ENCODE measurements at regions not wholly inside any gene's neighbourhood (a gene's known extent, or its start where the extent isn't known, plus 50 kb on each side); places are given as distances from the start of the nearest gene placed in this dataset.

DNA sequence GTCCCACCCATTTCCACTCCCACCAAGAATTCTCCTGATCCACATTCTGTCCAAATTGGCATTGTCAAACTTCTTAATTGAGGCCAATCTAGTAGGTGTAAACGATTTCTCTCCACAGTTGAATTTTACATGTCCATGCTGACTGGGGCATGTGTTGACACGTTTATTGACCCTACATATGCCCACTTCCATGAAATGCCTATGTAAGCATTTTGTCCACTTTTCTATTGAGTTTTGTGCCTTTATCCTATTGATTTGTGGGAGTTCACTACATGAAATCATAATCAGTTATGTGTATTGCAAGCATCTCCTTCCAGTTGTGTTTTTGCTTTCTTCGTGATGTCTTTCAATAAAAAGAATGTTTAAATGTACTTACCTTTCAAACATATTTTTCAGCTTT lies 141.7 kb upstream of the NSMCE3 start:
- DNase-seq: no peak

DNA sequence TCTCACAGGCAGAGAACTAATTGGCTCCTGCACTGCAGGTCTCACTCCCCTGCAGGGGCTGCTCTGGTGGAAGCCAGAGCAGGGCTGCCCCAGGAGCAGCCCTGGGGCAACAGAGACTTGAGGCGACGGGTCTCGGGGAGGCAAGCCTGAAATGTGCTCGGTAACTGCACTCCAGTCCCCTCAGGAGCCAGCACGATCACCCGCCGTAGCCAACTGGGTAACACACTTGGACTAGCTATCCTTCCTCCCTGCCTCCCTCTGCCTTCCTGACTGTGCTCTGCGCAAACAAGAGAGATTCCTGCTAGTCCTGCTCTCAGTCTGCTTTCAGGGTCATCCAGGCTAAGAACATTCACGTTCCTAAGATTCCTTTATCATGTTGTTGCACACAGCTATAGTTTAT lies 140.7 kb upstream of the NSMCE3 start:
- DNase-seq: no peak

DNA sequence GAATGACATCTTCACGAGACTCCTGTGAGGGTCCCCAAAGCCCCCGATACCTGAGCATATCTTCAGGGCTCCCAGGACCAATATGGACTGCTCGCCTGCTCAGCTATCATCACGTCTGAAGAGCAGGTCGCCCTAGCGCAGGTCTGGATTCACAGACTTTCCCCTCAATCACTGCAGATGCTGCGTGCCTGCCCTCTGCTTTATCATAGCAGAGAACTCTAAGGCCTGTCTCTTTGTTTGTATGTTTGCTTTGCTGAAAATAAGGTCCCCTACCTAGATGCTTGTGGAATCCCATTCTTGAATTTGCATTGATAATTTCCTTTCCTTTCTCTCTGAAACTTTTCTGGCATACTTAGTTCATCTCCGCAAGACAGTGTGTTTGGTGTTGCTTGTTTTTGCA lies 140.3 kb upstream of the NSMCE3 start:
- no peak for DNase-seq

DNA sequence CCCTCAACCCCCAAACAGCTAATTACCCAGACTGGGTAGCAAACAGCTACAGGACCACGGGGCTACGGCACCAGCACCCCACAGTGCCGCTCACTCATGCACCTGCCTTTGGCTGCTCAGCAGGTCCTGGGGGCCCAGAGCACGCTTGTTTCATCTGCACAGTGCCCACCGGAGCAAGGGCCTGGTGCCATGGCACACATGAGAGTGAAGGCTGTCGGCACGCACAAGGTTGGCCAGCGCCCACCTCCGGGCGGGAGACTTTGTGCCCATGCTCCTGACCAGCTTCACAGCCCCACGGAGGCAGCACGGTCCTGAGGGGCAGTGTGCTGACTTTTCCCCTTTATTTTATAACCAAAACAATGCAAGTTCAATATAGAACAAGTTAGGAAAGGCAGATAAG lies 135.9 kb upstream of the NSMCE3 start:
- no peak for DNase-seq

DNA sequence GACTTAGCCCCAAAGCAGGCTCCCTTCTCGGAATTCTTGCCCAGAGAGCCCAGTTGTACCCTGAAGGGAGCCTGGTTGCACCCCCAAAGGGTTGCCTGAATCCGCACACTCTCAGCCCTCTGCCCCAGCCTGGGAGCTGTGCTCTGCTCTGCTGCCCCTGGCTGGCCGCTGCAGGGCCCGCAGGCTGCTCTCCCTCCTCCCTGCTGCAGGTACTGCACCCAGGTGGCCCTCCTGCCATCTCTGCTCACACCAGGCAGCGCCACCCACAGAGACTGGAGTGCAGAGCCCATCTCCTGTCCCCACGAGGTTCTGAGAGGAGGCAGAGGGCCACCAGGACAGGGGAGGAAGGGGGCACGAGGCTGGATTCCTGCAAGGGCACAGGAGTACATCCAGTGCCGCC lies 134.2 kb upstream of the NSMCE3 start:
- DNase-seq: no peak

DNA sequence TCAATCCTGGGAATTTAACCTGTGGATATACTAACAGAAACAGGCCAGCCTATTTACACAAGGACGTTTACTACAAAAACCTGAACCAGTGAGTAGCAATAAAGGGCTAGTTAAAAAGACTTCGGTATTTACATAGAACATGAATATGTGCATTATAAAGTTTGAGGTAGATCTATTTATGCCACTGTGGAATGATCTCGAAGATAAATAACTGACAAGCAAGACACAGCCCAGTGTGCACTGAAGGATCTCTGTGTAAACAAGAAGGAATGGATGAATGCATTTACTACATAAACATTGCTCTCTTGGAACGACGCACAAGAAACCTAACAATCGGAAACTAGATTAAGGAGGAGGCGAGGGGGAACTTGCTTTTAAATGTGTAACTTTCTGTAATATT lies 132.0 kb upstream of the NSMCE3 start:
- no peak for DNase-seq

DNA sequence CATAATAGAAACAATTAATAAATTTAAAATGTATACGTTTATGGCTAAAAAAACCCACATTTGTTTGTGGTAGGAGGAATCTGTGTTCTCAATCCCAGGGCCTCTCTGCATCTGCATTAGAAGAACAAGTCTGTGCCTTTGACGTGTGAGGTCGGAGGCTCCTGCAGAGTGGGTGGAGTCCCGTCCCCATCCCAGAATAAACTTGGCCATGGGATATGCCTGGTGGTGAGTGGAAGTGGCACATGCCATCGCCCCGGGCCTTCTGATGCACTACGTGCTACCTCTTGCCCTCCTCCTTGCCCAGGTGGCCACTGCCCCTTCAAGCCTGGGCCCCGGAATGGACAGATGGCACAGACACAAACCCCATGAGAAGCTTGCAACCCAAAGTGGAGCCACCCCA lies 131.1 kb upstream of the NSMCE3 start:
- DNase-seq: no peak

DNA sequence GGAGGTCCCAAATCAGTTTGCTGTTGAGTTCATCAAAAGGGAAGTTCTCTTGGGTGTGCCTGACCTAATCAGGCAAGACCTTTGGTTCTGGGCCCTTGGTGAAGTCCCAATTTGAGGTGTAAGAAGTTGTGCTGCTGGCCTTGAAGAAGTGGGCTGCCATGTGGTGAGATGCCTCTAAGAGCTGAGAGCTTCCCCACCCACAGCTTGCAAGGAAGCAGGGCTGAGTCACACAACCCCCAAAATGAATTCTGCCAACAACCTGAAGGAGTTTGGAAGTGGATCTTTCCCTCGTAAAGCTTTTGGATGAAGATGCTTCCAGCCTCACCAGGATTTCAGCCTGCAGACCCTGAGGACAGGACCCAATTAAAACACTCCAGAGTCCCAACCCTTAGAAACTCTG lies 129.3 kb upstream of the NSMCE3 start:
- no peak for DNase-seq

DNA sequence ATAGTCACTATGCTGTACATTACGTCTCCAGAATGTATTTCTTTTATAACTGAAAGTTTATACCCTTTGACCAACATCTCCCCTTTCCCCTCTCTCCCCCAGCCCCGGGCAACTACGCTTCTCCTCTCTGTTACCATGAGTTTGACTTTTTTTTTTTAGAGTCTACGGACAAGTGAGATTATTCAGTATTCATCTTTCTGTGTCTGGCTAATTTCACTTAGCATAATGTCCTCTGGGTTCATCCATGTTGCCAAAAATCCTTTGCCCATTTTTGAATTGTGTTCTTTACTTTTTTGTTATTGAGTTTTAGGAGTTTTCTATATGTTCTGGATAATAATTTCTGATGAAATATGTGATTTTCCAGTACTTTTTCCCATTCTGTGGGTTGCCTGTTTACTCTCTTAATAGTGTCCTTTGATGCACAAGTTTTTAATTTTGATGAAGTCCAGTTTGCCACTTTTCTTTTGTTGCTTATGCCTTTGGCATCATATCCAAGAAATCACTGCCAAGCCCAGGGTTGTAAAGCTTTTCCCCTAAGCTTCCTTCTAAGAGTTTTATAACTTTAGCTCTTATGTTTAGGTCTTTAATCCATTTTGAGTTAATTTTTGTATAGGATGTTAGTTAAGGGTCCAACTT lies 126.7 kb upstream of the NSMCE3 start:
- no peak for DNase-seq

DNA sequence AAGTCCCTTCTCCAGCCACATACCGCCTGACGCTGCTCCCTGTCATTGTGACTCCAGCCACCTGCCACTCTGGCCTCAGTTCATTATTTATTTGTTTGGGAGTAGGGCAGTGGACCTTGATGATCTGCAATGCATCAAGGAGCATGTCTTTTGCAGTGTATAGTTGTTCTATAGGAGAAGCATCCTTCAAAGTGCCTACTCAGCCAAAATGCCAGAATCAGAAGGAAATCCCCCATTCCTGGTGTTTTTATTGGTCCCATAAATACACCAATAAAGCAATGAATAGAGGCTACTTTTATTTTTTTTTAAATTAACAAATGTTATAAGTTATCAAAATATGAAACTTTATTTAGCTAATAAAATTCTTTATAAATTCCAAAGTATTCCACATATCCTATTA lies 123.8 kb upstream of the NSMCE3 start:
- DNase-seq: no peak

DNA sequence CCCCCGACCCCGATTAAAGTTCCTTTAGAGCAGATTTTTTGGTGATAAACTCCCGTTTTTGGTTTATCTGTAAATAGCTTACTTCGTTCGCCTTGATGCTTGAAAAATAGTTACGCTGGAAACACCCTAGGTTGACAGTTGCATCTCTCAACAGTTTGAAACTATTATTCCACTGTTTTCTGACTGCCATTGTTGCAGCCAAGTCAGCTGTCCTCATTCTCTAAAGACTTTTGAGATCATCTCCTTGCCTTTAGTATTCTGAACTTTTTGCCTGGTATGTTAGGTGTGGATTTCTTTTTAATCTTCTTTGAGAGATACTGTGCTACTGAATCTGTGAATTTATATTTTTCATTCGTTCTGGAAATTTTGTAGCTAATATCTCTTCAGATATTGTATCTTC lies 122.7 kb upstream of the NSMCE3 start:
- DNase-seq: no peak

DNA sequence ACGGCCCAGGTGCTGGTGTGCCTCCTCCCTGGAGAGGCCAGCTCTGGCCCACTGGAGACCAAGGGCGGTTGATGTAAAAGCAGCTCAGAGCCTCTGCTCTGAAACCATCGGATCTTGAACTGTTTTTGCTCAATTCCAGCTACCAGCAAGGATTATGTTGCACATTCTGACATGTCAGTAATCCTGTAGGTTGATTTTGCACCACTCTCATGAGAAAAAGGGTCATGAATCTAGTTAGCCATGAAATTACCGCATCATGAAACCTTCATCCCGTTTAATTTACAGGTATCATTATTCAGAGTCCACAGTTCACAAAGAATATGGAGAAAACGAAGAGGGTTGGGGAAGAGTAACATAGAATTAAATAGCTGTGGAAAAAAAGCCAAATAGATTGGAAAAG lies 120.4 kb upstream of the NSMCE3 start:
- no peak for DNase-seq

DNA sequence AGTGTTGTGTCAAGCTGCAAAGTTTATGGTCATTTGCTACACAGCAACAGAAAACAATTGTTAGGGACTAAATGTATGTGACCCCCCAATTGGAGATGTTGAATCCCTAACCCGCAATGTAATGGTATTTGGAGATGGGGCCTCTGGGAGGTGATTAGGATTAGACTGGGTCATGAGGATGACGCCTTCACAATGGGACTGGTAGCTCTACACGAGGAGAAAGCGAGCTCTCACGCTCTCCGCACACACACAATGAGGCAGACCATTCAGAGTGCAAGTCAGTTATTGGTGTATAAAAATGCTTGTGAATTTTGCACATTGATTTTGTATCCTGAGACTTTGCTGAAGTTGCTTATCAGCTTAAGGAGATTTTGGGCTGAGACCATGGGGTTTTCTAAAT lies 116.9 kb upstream of the NSMCE3 start:
- DNase-seq: no peak

DNA sequence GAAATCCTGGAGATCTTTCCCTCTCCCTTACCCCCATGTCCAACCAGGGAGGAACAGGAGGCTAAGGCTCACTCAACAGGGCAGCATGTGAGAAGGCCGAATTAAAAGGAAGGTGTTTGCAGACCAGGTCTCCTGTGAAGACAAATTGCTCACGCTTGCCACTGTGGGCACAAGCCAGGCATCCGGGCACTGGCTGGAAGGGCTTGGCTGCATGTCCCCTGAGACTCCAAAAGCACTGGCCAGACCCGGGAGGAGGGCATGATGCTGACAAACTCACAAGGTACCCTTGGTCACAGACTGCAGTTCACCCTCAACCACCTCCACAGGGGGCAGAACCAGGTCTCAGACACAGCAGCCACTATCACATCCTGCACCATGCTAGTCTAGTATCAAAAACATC lies 113.7 kb upstream of the NSMCE3 start:
- DNase-seq: no peak

DNA sequence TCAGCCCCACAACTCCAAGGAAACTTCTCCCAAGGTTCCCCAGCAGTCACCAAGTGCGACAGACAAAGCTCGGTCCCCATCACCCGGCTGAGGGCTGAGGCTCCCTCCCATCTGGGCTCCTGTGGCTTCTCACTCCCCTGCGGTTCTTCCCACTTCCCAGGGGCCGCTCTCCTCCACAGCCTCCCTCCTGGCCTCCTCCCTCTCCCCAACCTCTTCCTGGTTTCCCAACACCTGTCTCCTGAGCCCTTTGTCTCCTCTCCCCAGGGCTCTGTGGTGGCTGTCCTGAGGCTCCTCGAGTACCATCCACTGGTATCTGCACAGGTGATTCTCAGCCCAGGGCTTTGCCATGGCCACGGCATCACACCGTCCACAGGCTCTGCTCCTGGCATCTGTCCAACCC lies 113.2 kb upstream of the NSMCE3 start:
- DNase-seq: no peak

DNA sequence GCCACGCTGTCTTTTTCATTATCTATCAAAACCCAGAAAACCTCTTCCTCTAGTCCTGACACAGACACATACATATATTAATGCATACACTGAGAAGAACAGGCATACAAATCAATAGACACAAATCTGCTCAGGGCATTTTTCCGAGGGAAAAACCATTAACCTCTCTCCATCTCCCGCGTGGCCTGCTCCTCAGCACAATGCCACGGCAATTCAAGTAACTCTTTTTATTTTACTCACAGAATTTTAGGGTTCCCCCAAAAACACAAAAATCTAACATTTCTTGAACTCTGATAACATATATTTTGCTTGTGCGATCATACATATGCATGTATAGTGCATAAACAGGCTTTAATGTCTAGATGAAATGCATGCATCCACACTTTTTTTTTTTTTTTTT lies 110.8 kb upstream of the NSMCE3 start:
- DNase-seq: no peak

DNA sequence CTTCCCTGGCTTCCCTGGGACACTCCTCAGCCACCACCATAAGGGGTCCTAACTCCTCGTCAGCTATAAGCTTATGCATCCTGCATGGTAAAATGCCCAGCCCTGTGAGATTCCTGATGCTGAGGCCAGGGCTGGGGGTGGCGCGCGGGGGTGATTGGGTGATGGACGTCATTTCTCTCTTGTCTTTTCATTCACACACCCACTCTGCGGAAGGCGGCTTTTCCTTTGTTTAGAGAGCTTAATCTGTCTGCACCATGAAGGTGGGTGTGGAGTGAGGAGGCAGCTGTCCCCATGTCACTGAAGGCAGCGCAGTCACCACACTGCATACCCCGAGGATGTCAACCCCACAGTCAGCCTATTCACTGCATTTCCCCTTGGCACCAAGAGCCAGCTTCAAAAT lies 110.0 kb upstream of the NSMCE3 start:
- no peak for DNase-seq

DNA sequence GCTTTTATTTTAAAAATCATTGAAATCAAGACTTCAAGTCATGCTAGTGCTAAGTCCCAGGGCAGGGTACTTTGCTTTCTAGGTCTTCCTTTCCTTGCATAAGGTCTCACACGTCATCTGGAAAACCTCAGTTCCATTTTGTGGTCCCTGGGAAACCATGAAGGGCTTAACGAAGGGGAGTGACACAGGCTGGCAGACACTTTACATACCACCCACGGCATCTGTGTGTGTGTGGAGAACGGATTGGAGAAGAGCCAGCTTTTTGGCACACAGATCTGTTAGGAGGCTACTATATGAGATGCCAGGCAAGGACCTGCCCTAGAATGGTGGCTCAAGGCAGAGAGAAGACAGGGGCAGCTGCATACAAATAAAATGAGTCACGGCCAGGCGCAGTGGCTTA lies 107.5 kb upstream of the NSMCE3 start:
- no peak for DNase-seq

DNA sequence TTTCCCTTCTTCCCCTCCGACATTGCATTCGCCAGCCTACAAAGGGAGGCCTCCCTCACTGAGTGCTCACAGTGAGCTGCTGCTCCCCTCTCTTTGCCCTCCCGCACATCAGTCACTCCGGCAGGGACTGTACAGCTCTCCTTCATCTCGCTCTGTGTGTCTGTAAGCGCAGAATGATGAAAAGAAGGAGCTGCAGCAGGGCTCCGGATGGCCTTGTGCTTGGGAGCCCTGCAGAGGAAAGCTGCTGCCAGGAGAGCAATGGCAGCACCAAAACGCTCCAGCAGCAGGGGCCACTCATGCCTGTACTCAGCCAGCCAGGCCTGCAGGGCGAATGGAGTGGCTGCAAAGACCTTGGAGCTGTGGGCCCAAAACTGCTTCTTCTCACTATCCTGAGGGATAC lies 107.0 kb upstream of the NSMCE3 start:
- DNase-seq: no peak

DNA sequence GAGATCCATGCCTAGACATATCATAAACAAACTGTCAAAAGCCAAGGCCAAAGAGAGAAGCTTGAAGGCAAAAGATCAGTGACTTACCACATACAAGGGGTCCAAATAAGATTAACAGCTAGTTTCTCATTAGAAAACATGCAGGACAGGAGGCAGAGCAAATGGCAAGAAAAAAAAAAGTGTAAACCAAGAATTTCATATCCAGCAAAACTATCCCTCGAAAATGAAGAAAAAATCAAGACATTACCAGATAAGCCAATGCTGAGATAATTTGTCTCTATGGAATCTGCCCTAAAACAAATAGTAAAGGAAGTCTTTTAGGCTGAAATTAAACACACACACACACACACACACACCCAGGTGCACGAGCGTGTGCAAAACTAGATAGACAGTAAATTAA lies 99.6 kb upstream of the NSMCE3 start:
- no peak for DNase-seq

DNA sequence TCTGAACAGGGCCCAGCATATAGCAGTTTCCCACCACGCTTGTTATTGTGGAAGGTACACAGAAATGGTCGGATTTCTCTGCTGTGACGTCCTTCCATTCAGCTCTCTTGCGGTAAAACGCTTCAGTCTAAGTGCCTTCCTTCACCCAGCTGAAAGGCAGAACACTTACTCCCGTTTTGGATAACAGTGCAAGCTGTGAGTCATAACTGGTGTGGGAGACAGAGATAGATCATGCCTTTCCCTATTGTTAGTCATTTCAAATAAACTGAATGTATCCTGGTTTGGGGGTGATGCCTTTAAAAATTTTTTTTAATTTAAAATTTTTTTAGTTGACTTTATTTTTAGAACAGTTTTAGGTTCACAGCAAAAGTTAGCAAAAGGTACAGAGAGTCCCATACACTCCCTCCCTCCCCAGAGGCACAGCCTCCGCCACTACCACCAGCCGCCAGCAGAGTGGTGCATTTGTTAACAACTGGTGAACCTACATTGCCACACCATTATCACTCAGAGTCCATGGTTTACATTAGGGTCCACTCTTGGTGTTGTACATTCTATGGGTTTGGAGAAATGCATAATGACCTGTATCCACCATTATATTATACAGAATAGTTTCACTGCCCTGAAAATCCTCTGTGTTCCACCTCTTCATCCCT lies 94.9 kb upstream of the NSMCE3 start:
- no peak for DNase-seq

DNA sequence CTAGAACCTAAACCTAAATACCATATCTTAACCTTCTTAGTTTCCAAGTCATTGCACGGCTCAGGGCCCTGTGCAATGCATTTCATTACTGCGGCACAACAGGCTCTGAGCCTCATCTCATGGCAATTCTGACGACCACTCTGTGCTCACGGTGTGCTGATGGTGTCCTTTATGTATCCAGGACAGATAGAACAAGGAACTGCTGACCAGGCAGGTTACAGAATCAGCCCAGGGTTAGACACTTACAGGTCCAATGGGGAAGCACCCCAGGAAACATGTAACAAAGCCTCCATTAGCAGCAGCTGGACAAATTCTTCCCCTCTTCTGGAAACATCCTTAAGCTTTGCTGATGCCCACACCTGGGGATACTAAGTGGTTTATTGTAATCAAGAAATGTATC lies 91.9 kb upstream of the NSMCE3 start:
- no peak for DNase-seq

DNA sequence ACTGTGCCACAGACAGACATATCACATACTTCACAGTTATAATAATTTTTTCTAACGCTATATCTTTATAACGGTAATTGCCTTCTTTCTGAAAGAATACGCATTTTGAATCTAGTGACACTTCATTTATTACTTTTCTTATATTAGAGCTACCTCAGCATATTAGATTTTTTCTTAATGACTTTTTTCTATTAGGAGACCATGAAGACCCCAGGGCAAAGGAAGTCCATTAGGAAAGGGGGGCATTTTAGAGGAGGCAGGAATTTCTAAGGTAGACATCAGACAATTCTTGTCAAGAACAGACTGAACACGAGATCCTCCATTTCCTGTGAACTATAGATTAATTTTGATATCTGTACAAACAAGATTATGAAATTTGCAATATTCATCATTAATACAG lies 90.5 kb upstream of the NSMCE3 start:
- DNase-seq: no peak

DNA sequence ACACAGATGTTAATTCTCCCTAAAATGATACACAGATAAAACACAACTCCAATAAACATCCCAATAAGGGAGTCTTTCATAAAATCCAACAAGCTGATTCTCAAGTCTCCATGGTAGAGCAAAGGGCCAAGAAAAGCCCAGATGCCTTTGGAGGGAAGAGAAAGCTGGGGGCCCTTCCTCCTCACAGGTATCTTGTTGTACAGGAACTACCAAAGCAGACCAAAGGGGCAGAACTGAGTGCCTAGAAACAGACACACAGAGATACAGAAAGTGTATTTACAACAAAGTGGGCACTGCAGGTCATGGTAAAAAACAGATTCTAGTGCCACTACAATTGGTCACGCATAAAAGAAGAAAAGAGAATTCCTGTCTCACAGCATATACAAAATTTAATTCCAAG lies 87.2 kb upstream of the NSMCE3 start:
- no peak for DNase-seq

DNA sequence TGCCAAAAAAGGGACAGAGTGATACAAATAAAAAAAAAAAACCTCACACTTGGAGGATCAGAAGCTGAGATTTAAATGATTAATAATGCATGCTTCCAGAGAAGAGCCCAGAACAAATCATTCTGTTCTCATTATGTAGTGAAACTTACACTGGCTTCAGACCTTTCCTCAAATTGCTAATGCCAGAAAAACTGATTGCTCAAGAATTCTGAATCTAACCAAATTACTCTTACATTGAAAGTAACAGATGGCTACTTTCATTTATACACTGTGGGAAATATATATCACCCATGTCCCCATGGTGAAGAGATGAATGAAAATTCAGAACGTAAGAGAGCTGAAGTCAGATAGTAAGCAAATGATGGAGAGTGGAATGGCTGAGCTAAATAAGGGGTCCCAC lies 85.9 kb upstream of the NSMCE3 start:
- no peak for DNase-seq

DNA sequence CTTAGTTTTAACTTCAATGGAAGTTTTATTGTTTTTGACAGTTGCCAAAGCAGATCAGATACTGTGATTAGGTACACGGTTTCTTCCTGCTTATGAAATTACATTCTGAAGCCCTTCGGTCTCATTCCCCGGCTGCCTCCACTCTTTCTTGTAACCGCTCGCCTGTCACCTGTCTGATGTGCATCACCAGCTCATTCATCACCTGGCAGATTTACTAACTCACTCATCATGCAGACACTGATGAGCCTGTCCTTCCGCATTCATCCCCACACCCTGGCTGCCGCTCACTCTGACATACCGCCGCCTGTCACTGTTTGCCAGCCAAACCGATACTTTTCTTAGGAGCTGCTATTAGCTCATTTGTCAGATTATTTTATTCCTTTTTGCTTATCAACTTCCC lies 82.8 kb upstream of the NSMCE3 start:
- DNase-seq: no peak
